ENCODE measurements at regions not wholly inside any gene's neighbourhood (a gene's known extent, or its start where the extent isn't known, plus 50 kb on each side); places are given as distances from the start of the nearest gene placed in this dataset.

- TF ChIP-seq, protein P1, sequence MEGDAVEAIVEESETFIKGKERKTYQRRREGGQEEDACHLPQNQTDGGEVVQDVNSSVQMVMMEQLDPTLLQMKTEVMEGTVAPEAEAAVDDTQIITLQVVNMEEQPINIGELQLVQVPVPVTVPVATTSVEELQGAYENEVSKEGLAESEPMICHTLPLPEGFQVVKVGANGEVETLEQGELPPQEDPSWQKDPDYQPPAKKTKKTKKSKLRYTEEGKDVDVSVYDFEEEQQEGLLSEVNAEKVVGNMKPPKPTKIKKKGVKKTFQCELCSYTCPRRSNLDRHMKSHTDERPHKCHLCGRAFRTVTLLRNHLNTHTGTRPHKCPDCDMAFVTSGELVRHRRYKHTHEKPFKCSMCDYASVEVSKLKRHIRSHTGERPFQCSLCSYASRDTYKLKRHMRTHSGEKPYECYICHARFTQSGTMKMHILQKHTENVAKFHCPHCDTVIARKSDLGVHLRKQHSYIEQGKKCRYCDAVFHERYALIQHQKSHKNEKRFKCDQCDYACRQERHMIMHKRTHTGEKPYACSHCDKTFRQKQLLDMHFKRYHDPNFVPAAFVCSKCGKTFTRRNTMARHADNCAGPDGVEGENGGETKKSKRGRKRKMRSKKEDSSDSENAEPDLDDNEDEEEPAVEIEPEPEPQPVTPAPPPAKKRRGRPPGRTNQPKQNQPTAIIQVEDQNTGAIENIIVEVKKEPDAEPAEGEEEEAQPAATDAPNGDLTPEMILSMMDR (IDR thresholded peaks at IDR 0.05; ENCODE audit: low read depth, low read length, missing control alignments), result no peak
- no peak for DNase-seq (ENCODE audit: low read depth)
- H3K4me3 ChIP-seq (ENCODE audit: low read depth, low read length), result no peak overlapping the region
Observed at GRCh38 chr5:153896117-153896516, 142.6 kb downstream of the FAM114A2 start.

GRCh38 chr5:153895266-153895665, 143.4 kb downstream of the FAM114A2 start:
- no peak for DNase-seq (ENCODE audit: low read depth)
- H3K4me3 ChIP-seq (ENCODE audit: low read depth, low read length), result no peak overlapping the region
- TF ChIP-seq, protein P1 (IDR thresholded peaks at IDR 0.05; ENCODE audit: low read depth, low read length, missing control alignments), result no peak

DNA sequence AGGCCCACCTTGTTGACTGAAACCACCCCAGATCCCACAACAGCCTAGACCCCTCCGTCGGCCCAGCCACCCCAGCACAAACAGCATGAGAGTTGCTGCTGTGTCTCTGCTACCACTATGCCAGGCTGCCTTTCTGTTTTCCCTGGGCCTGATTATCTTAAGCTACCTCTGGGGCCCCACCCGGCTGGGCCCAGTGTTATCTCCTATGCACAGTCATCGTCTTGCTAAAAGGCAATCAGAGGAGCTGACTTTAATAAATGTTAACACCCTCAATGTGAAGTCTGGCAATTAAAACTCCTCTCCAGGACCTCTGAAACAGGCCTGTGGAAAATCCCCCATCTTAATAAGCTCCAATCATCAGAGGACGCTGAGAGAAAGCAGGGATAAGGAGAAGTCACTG, 144.9 kb downstream of the FAM114A2 start:
- TF ChIP-seq, protein P1 (IDR thresholded peaks at IDR 0.05; ENCODE audit: low read depth, low read length, missing control alignments), result no peak
- no peak for DNase-seq (ENCODE audit: low read depth)

DNA sequence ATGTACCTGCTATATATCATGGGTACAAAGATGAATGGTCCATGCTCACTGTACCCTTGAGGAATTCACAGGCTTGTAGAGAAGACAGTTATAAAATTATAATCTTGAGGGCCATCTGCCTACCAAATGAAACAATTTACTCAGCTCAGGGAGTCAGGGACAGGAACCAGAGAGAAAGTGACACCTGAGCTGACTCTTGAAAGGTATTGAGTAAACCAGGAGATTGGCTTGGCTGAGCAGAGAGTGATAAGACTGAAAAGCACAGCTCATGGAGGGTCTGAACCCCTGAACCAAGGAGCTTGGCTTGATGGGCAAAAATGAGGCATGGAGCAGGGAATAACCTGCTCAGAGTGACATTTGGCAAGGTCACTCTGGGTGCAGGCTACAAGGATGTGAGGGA, 147.3 kb downstream of the FAM114A2 start:
- H3K4me3 ChIP-seq (ENCODE audit: low read depth, low read length), result no peak overlapping the region
- TF ChIP-seq, protein P1 (IDR thresholded peaks at IDR 0.05; ENCODE audit: low read depth, low read length, missing control alignments), result no peak
- DNase-seq (ENCODE audit: low read depth), result no peak

More for the DNA sequence above, 144.9 kb downstream of the FAM114A2 start:
- no peak overlapping the region for H3K4me3 ChIP-seq (ENCODE audit: low read depth, low read length)

DNA sequence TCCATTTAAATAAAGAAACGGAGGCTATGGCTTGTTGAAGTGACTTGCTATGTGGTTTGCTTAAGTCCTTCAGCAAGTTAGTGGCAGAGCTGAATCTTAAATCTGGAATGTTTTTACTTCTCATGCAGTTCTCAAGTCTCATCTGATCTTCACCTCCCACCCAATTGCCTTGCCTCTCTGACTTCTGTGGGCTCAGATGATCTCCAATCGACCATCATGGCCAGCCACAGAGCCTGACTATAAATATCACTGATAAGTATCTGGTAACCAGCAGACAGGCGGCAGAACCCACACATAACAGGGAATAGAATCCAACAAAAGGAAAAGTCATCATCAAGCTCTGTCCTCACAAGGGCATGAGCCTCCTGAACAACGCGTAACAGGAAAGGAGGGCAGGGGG, 149.9 kb downstream of the FAM114A2 start:
- H3K4me3 ChIP-seq (ENCODE audit: low read depth, low read length), result no peak overlapping the region
- TF ChIP-seq, protein P1 (IDR thresholded peaks at IDR 0.05; ENCODE audit: low read depth, low read length, missing control alignments), result no peak
- DNase-seq (ENCODE audit: low read depth), result no peak

GRCh38 chr5:153885141-153885540, 153.6 kb downstream of the FAM114A2 start:
- H3K4me3 ChIP-seq (ENCODE audit: low read depth, low read length), result no peak overlapping the region
- TF ChIP-seq, protein P1 (IDR thresholded peaks at IDR 0.05; ENCODE audit: low read depth, low read length, missing control alignments), result no peak
- no peak for DNase-seq (ENCODE audit: low read depth)

DNA sequence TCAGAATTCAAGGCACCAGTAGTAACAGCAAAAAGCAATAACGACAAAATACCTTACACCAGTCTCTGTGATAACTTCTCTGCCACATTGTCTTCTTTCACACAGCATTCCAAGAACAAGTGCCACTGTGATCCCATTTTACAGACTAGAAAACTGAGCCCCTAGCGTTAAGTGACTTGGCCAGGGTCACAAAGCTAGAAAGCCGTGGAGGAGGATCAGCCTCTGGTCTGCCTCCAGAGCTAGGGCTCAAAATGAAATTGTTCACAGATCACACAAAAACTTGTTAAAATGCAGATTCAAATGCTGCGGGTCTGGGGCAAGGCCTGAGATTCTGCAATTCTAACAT, 154.1 kb downstream of the FAM114A2 start:
- DNase-seq (ENCODE audit: low read depth), result no peak
- H3K4me3 ChIP-seq (ENCODE audit: low read depth, low read length), result no peak overlapping the region
- TF ChIP-seq, protein P1 (IDR thresholded peaks at IDR 0.05; ENCODE audit: low read depth, low read length, missing control alignments), result no peak

All from GM12864 (cell line).